Tibial nerve (tissue), 4 donors: ENCODE measurements at regions not wholly inside any gene's neighbourhood (a gene's known extent, or its start where the extent isn't known, plus 50 kb on each side); places are given as distances from the start of the nearest gene placed in this dataset.

Experiments
- DNase-seq, 2 donors: peaks; one replicate each; pipeline ENCODE4 v3.0.0-alpha.2; 2019; ENCODE audit warnings: low spot score in 2 of 2
- H3K27ac ChIP-seq, 4 donors: fragments of 200-600 bp; sonication (generic) in 3 of 4; one replicate each; pipeline ENCODE4 v1.5.1; 2017 to 2019; ENCODE audit warnings: mild to moderate bottlenecking in 1 of 4
- H3K27me3 ChIP-seq, 2 donors: fragments of 200-600 bp; sonication (generic) in 1 of 2; one replicate each; pipeline versions ENCODE4 v1.5.1 to v1.6.0; 2017 to 2019
- H3K36me3 ChIP-seq, 3 donors: fragments of 200-600 bp; sonication (generic); one replicate each; pipeline ENCODE4 v1.5.1; 2018 to 2019
- H3K4me1 ChIP-seq, 4 donors: fragments of 200-600 bp; sonication (generic) in 3 of 4; one replicate each; pipeline ENCODE4 v1.5.1; 2017 to 2019
- H3K4me3 ChIP-seq, 4 donors: fragments of 200-600 bp; sonication (generic) in 3 of 4; one replicate each; pipeline ENCODE4 v1.5.1; 2017 to 2019; ENCODE audit warnings: mild to moderate bottlenecking in 1 of 4, moderate library complexity in 1 of 4
- H3K9me3 ChIP-seq, 4 donors: fragments of 200-600 bp; sonication (generic) in 3 of 4; one replicate each; pipeline ENCODE4 v1.5.1; 2017 to 2019
- CTCF ChIP-seq, 5 experiments: fragments of 200-600 bp in 3 of 5; fragments of 450-650 bp in 2 of 5; sonication (generic) in 3 of 5; IDR thresholded peaks; one replicate each; pipeline ENCODE4 v1.5.1; 2016 to 2019; ENCODE audit warnings: antibody characterized with exemption in 5 of 5, mild to moderate bottlenecking in 3 of 5, moderate library complexity in 2 of 5
- EP300 ChIP-seq, 2 donors: sonication (generic); formaldehyde crosslinking; IDR thresholded peaks; one replicate each; pipeline ENCODE4 v1.6.1; 2017; ENCODE audit warnings: antibody characterized with exemption in 2 of 2, mild to moderate bottlenecking in 1 of 2
- POLR2A ChIP-seq, 2 donors: fragments of 450-650 bp; IDR thresholded peaks; one replicate each; pipeline ENCODE4 v1.6.1; 2017; ENCODE audit warnings: antibody characterized with exemption in 2 of 2, mild to moderate bottlenecking in 2 of 2, moderate library complexity in 2 of 2
- WGBS, 2 donors: methylation state at CpG; one replicate each; pipeline ENCODE4 v1.1.5; 2018; 5-methylcytosine and 5-hydroxymethylcytosine counted together

- H3K36me3 ChIP-seq, result no peaks in the 10 kb centered on the region
- H3K9me3 ChIP-seq, result no peaks in the 10 kb centered on the region
- no peaks in the 10 kb centered on the region for H3K4me1 ChIP-seq
- DNase-seq, result no peak
- 45 to 47% methylated on average over 13 of the region's 13 CpGs for WGBS, 2 donors
- no peak for TF ChIP-seq EP300 (IDR thresholded peaks at IDR 0.05)
- no peak for TF ChIP-seq POLR2A (IDR thresholded peaks at IDR 0.05)
- no peak for TF ChIP-seq CTCF (IDR thresholded peaks at IDR 0.05)
- H3K27ac ChIP-seq, result no peak overlapping the region
- H3K27me3 ChIP-seq, result no peaks in the 10 kb centered on the region
- no peak overlapping the region for H3K4me3 ChIP-seq
These were observed 70.6 kb downstream of the GAS1 start for GRCh38 chr9:86876621-86877196.

GRCh38 chr9:86868616-86869015 is 78.7 kb downstream of the GAS1 start:
- Histone ChIP-seq H3K27me3 (no peaks in the 10 kb centered on the region), H3K4me1 (no peaks in the 10 kb centered on the region), H3K36me3 (no peaks in the 10 kb centered on the region), H3K27ac (no peak overlapping the region), H3K9me3 (no peaks in the 10 kb centered on the region), H3K4me3 (no peak overlapping the region)
- WGBS, 2 donors, result 73 to 89% methylated on average over 2 of the region's 2 CpGs
- DNase-seq, result no peak
- TF ChIP-seq EP300 (IDR thresholded peaks at IDR 0.05) (no peak), CTCF (IDR thresholded peaks at IDR 0.05) (no peak), POLR2A (IDR thresholded peaks at IDR 0.05) (no peak)

GRCh38 chr9:86867804-86868313 is 79.4 kb downstream of the GAS1 start:
- Histone ChIP-seq H3K27ac (no peak overlapping the region), H3K4me1 (no peaks in the 10 kb centered on the region), H3K36me3 (no peaks in the 10 kb centered on the region), H3K4me3 (no peak overlapping the region), H3K9me3 (no peaks in the 10 kb centered on the region), H3K27me3 (no peaks in the 10 kb centered on the region)
- no peak for TF ChIP-seq EP300 (IDR thresholded peaks at IDR 0.05)
- TF ChIP-seq POLR2A (IDR thresholded peaks at IDR 0.05), result no peak
- TF ChIP-seq CTCF (IDR thresholded peaks at IDR 0.05), result no peak
- 43 to 47% methylated on average over 5 of the region's 5 CpGs for WGBS, 2 donors
- no peak for DNase-seq

- Histone ChIP-seq H3K4me1 (no peaks in the 10 kb centered on the region), H3K36me3 (no peaks in the 10 kb centered on the region), H3K4me3 (no peak overlapping the region), H3K27ac (no peak overlapping the region), H3K9me3 (no peaks in the 10 kb centered on the region), H3K27me3 (no peaks in the 10 kb centered on the region)
- 45 to 50% methylated on average over 2 of the region's 2 CpGs for WGBS, 2 donors
- no peak for DNase-seq
- TF ChIP-seq POLR2A (IDR thresholded peaks at IDR 0.05) (no peak), EP300 (IDR thresholded peaks at IDR 0.05) (no peak), CTCF (IDR thresholded peaks at IDR 0.05) (no peak)
These were observed 81.4 kb downstream of the GAS1 start for GRCh38 chr9:86865952-86866351.

GRCh38 chr9:86860006-86860405 is 87.3 kb downstream of the GAS1 start:
- no peak for DNase-seq
- no peaks in the 10 kb centered on the region for H3K36me3 ChIP-seq
- TF ChIP-seq CTCF (IDR thresholded peaks at IDR 0.05) (no peak), POLR2A (IDR thresholded peaks at IDR 0.05) (no peak), EP300 (IDR thresholded peaks at IDR 0.05) (no peak)
- H3K27me3 ChIP-seq, result no peaks in the 10 kb centered on the region
- peaks cover 0 to 4% (median 0%) of the 10 kb centered on the region in 4 donors for H3K4me1 ChIP-seq
- no peak overlapping the region for H3K27ac ChIP-seq
- H3K9me3 ChIP-seq, result no peaks in the 10 kb centered on the region
- 74 to 79% methylated on average over 6 of the region's 6 CpGs for WGBS, 2 donors
- no peak overlapping the region for H3K4me3 ChIP-seq
